ENCODE measurements at regions not wholly inside any gene's neighbourhood (a gene's known extent, or its start where the extent isn't known, plus 50 kb on each side); places are given as distances from the start of the nearest gene placed in this dataset.
A peak's percentile ranks its signal among the peaks of the same experiment; 100 is the strongest.
"Not testable (repeated sequence)": the region's sequence is repeated elsewhere in the genome, so short reads cannot be mapped to it uniquely, and the experiment has no call there.

- FAIRE-seq (no peak), DNase-seq (ENCODE audit: low spot score) (no peak)
Observed at GRCh38 chr18:38805256-38805655, 1239.7 kb upstream of the CELF4 start.

- DNase-seq (ENCODE audit: low spot score): no peak
- no peak for FAIRE-seq
Observed at GRCh38 chr18:38801640-38802039, 1236.0 kb upstream of the CELF4 start.

- FAIRE-seq (no peak), DNase-seq (ENCODE audit: low spot score) (no peak)
Observed at GRCh38 chr18:38796762-38797161, 1231.2 kb upstream of the CELF4 start.

GRCh38 chr18:38792731-38793130, 1227.1 kb upstream of the CELF4 start:
- no peak for FAIRE-seq
- DNase-seq (ENCODE audit: low spot score): no peak

- FAIRE-seq: no peak
- no peak for DNase-seq (ENCODE audit: low spot score)
Observed at GRCh38 chr18:38790786-38791185, 1225.2 kb upstream of the CELF4 start.

GRCh38 chr18:38790303-38790702, 1224.7 kb upstream of the CELF4 start:
- DNase-seq (ENCODE audit: low spot score) (peak; percentile 4), FAIRE-seq (no peak)

- no peak for FAIRE-seq
Observed at GRCh38 chr18:38789141-38789540, 1223.5 kb upstream of the CELF4 start.

GRCh38 chr18:38786906-38787305, 1221.3 kb upstream of the CELF4 start:
- FAIRE-seq (no peak), DNase-seq (ENCODE audit: low spot score) (no peak)

More at GRCh38 chr18:38789141-38789540, 1223.5 kb upstream of the CELF4 start:
- DNase-seq (ENCODE audit: low spot score): no peak

GRCh38 chr18:38771620-38772019, 1206.0 kb upstream of the CELF4 start:
- not testable (repeated sequence) for FAIRE-seq; DNase-seq (ENCODE audit: low spot score)

GRCh38 chr18:38768504-38768903, 1202.9 kb upstream of the CELF4 start:
- no peak for DNase-seq (ENCODE audit: low spot score)
- FAIRE-seq: no peak

GRCh38 chr18:38759457-38759856, 1193.9 kb upstream of the CELF4 start:
- FAIRE-seq (no peak), DNase-seq (ENCODE audit: low spot score) (no peak)

- FAIRE-seq: no peak
- no peak for DNase-seq (ENCODE audit: low spot score)
Observed at GRCh38 chr18:38756436-38756835, 1190.8 kb upstream of the CELF4 start.

- DNase-seq (ENCODE audit: low spot score) (no peak), FAIRE-seq (no peak)
Observed at GRCh38 chr18:38752430-38752829, 1186.8 kb upstream of the CELF4 start.

GRCh38 chr18:38751898-38752297, 1186.3 kb upstream of the CELF4 start:
- FAIRE-seq: no peak
- DNase-seq (ENCODE audit: low spot score): no peak

- FAIRE-seq (no peak), DNase-seq (ENCODE audit: low spot score) (no peak)
Observed at GRCh38 chr18:38751211-38751610, 1185.6 kb upstream of the CELF4 start.

- DNase-seq (ENCODE audit: low spot score): no peak
Observed at GRCh38 chr18:38750751-38751150, 1185.2 kb upstream of the CELF4 start.

GRCh38 chr18:38747153-38747552, 1181.6 kb upstream of the CELF4 start:
- FAIRE-seq (no peak), DNase-seq (ENCODE audit: low spot score) (no peak)

More at GRCh38 chr18:38750751-38751150, 1185.2 kb upstream of the CELF4 start:
- FAIRE-seq: no peak

- DNase-seq (ENCODE audit: low spot score); FAIRE-seq: not testable (repeated sequence)
Observed at GRCh38 chr18:38720181-38720580, 1154.6 kb upstream of the CELF4 start.

- DNase-seq (ENCODE audit: low spot score): no peak
- no peak for FAIRE-seq
Observed at GRCh38 chr18:38718365-38718901, 1152.8 kb upstream of the CELF4 start.

GRCh38 chr18:38709122-38709521, 1143.5 kb upstream of the CELF4 start:
- FAIRE-seq: no peak
- no peak for DNase-seq (ENCODE audit: low spot score)

GRCh38 chr18:38706373-38706772, 1140.8 kb upstream of the CELF4 start:
- DNase-seq (ENCODE audit: low spot score) (no peak), FAIRE-seq (no peak)

- FAIRE-seq (no peak), DNase-seq (ENCODE audit: low spot score) (no peak)
Observed at GRCh38 chr18:38698088-38698487, 1132.5 kb upstream of the CELF4 start.

- DNase-seq (ENCODE audit: low spot score): no peak
- FAIRE-seq: no peak
Observed at GRCh38 chr18:38695559-38696280, 1130.1 kb upstream of the CELF4 start.
